ENCODE measurements at regions not wholly inside any gene's neighbourhood (a gene's known extent, or its start where the extent isn't known, plus 50 kb on each side); places are given as distances from the start of the nearest gene placed in this dataset.

DNA sequence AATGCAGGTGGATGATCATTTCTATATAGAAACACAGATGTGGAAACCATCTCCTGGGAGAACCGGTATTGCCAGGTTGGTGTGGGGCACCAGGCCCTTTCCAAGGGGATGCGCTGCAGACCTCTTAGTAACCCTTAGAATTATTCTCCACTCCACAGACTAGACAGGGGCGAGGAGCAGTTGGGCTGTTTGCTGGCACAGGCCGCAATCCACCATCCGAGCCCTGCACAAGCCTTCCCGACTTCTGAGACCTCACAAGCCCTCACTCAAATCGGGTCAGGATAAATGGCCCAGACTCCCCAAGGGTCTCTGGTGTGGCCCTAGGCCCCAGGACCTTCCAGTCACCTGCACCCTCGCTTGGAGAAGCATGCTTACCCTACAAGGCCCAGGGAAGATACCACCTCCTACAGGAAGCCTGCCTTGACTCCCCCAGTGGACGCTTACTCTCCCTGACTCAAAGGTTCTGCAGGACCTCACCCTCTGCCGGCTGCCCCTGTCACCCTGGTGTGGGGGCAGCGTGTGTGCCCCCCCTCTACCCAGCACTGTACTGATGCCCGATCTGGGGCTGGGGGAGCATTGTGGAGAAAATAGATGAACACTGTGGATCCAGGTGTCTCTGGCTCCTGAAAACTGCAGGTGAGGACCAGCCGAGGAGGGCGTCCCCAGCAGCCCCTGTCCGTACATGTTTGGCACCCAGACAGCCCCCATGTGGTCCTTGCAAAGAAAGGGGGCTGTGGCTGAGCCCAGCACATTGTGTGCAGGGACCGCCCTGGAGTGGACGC lies 49.8 kb upstream of the ACSF3 start:
- no peak for DNase-seq

All from activated CD4-positive, alpha-beta T cell treated with anti-CD3 and anti-CD28 coated beads for 48 hours (primary cell).